SW480 (cell line): ENCODE measurements at regions not wholly inside any gene's neighbourhood (a gene's known extent, or its start where the extent isn't known, plus 50 kb on each side); places are given as distances from the start of the nearest gene placed in this dataset.
"Not testable (repeated sequence)": the region's sequence is repeated elsewhere in the genome, so short reads cannot be mapped to it uniquely, and the experiment has no call there.

Experiments
- DNase-seq: peaks from one replicate; pipeline ENCODE4 v3.0.0-alpha.2; 2016; ENCODE audit warnings: low spot score

GRCh38 chr5:16987776-16988175 is 51.7 kb upstream of the MYO10 start:
- no peak for DNase-seq

GRCh38 chr5:16990817-16991520 is 54.9 kb upstream of the MYO10 start:
- not testable (repeated sequence) for DNase-seq

GRCh38 chr5:16992006-16992405 is 55.9 kb upstream of the MYO10 start:
- peak; percentile 97 for DNase-seq

- DNase-seq: peak; percentile 90
Measured at GRCh38 chr5:16992444-16992843, 56.4 kb upstream of the MYO10 start.

- DNase-seq: no peak
Measured at GRCh38 chr5:16994565-16994964, 58.5 kb upstream of the MYO10 start.

GRCh38 chr5:16995372-16995771 is 59.3 kb upstream of the MYO10 start:
- DNase-seq: no peak

- DNase-seq: peak; percentile 88
Measured at GRCh38 chr5:17000291-17000939, 64.3 kb upstream of the MYO10 start.

GRCh38 chr5:17001428-17001827 is 65.3 kb upstream of the MYO10 start:
- no peak for DNase-seq

- no peak for DNase-seq
Measured at GRCh38 chr5:17004441-17005106, 68.5 kb upstream of the MYO10 start.

- DNase-seq: no peak
Measured at GRCh38 chr5:17005107-17005828, 69.2 kb upstream of the MYO10 start.

GRCh38 chr5:17012289-17012688 is 76.2 kb upstream of the MYO10 start:
- DNase-seq: no peak

- no peak for DNase-seq
Measured at GRCh38 chr5:17014686-17015085, 78.6 kb upstream of the MYO10 start.

GRCh38 chr5:17018871-17019270 is 82.8 kb upstream of the MYO10 start:
- DNase-seq: no peak

- no peak for DNase-seq
Measured at GRCh38 chr5:17019324-17019723, 83.2 kb upstream of the MYO10 start.

- DNase-seq: no peak
Measured at GRCh38 chr5:17020678-17021601, 84.9 kb upstream of the MYO10 start.

GRCh38 chr5:17021602-17021932 is 85.5 kb upstream of the MYO10 start:
- no peak for DNase-seq

- no peak for DNase-seq
Measured at GRCh38 chr5:17022296-17022695, 86.2 kb upstream of the MYO10 start.

GRCh38 chr5:17024686-17025180 is 88.6 kb upstream of the MYO10 start:
- no peak for DNase-seq

GRCh38 chr5:17031659-17032277 is 95.7 kb upstream of the MYO10 start:
- DNase-seq: not testable (repeated sequence)

GRCh38 chr5:17032314-17032985 is 96.4 kb upstream of the MYO10 start:
- not testable (repeated sequence) for DNase-seq
